H9 (cell line): ENCODE measurements at regions not wholly inside any gene's neighbourhood (a gene's known extent, or its start where the extent isn't known, plus 50 kb on each side); places are given as distances from the start of the nearest gene placed in this dataset.
A peak's percentile ranks its signal among the peaks of the same experiment; 100 is the strongest.

Experiments used
- DNase-seq: peaks from one replicate; pipeline ENCODE4 v3.0.0-alpha.2; 2017
- H2AFZ ChIP-seq: one replicate; pipeline ENCODE4 v1.6.1; 2013; ENCODE audit warnings: mild to moderate bottlenecking, low read length, control low read depth, moderate library complexity
- H2AK5ac ChIP-seq: 2 replicates; pipeline ENCODE4 v1.6.1; 2013; ENCODE audit warnings: low read length, control low read depth, mixed read lengths; ENCODE audit not compliant: insufficient read length
- H2BK120ac ChIP-seq: one replicate; pipeline ENCODE4 v1.6.1; 2013; ENCODE audit warnings: low read depth, mild to moderate bottlenecking, low read length, control low read depth, inconsistent platforms; ENCODE audit not compliant: poor library complexity, severe bottlenecking
- H2BK12ac ChIP-seq: 2 replicates; pipeline ENCODE4 v1.6.1; 2013; ENCODE audit warnings: low read length, control low read depth, mixed read lengths, low read depth; ENCODE audit not compliant: insufficient read length
- H2BK15ac ChIP-seq: 2 replicates; pipeline ENCODE4 v1.6.1; 2013; ENCODE audit warnings: low read depth, low read length, control low read depth
- H2BK20ac ChIP-seq: one replicate; pipeline ENCODE4 v1.6.1; 2013; ENCODE audit warnings: low read depth, mild to moderate bottlenecking, low read length, control low read depth, inconsistent platforms; ENCODE audit not compliant: poor library complexity, severe bottlenecking
- H2BK5ac ChIP-seq: 2 replicates; pipeline ENCODE4 v1.6.1; 2013; ENCODE audit warnings: low read length, control low read depth, mixed read lengths; ENCODE audit not compliant: insufficient read length
- H3K14ac ChIP-seq: 2 replicates; pipeline ENCODE4 v1.6.1; 2013; ENCODE audit warnings: low read length, control low read depth; ENCODE audit not compliant: insufficient read depth
- H3K18ac ChIP-seq: 2 replicates; pipeline ENCODE4 v1.6.1; 2013; ENCODE audit warnings: low read depth, mild to moderate bottlenecking, mixed read lengths, low read length, control low read depth; ENCODE audit not compliant: insufficient read length
- H3K23ac ChIP-seq: 2 replicates; pipeline ENCODE4 v1.6.1; 2013; ENCODE audit warnings: low read length, control low read depth, mixed read lengths, low read depth; ENCODE audit not compliant: insufficient read length
- H3K23me2 ChIP-seq: 2 replicates; pipeline ENCODE4 v1.6.1; 2013; ENCODE audit warnings: low read depth, mild to moderate bottlenecking, mixed read lengths, low read length, control low read depth; ENCODE audit not compliant: insufficient read length, poor library complexity, severe bottlenecking
- H3K27ac ChIP-seq: 2 replicates; pipeline ENCODE4 v1.5.1; 2013; ENCODE audit warnings: low read length, control low read depth, mixed read lengths, low read depth; ENCODE audit not compliant: insufficient read length
- H3K27me3 ChIP-seq: 2 replicates; pipeline ENCODE4 v1.6.1; 2013; ENCODE audit warnings: low read length, control low read depth, inconsistent platforms; ENCODE audit not compliant: insufficient read depth
- H3K4ac ChIP-seq: 2 replicates; pipeline ENCODE4 v1.6.1; 2013; ENCODE audit warnings: low read depth, mild to moderate bottlenecking, control low read depth, inconsistent platforms, low read length, moderate library complexity
- H3K4me1 ChIP-seq: 2 replicates; pipeline ENCODE4 v1.6.1; 2013; ENCODE audit warnings: low read length, control low read depth, inconsistent platforms; ENCODE audit not compliant: insufficient read depth
- H3K4me2 ChIP-seq: 2 replicates; pipeline ENCODE4 v1.6.1; 2013; ENCODE audit warnings: low read length, control low read depth, mixed read lengths; ENCODE audit not compliant: insufficient read length, insufficient read depth
- H3K56ac ChIP-seq: 2 replicates; pipeline ENCODE4 v1.6.1; 2013; ENCODE audit warnings: low read depth, mild to moderate bottlenecking, mixed read lengths, low read length, control low read depth; ENCODE audit not compliant: insufficient read length
- H3K79me1 ChIP-seq: 2 replicates; pipeline ENCODE4 v1.6.1; 2013; ENCODE audit warnings: low read depth, mild to moderate bottlenecking, moderate library complexity, low read length, control low read depth, inconsistent platforms; ENCODE audit not compliant: insufficient read depth, poor library complexity, severe bottlenecking
- H3K79me2 ChIP-seq: 2 replicates; pipeline ENCODE4 v1.6.1; 2013; ENCODE audit warnings: low read length, control low read depth, inconsistent platforms; ENCODE audit not compliant: insufficient read depth
- H3K9ac ChIP-seq: 2 replicates; pipeline ENCODE4 v1.6.1; 2013; ENCODE audit warnings: low read length, control low read depth, mixed read lengths; ENCODE audit not compliant: insufficient read length; ENCODE audit errors: extremely low read depth
- H3K9me3 ChIP-seq: one replicate; pipeline ENCODE4 v1.6.1; 2013; ENCODE audit warnings: low read depth, low read length, inconsistent platforms; ENCODE audit not compliant: control insufficient read depth
- H3T11ph ChIP-seq: one replicate; pipeline ENCODE4 v1.6.1; 2013; ENCODE audit warnings: mild to moderate bottlenecking, low read length, control low read depth, inconsistent platforms
- H4K20me1 ChIP-seq: one replicate; pipeline ENCODE4 v1.6.1; 2013; ENCODE audit not compliant: control insufficient read depth, insufficient read length, insufficient read depth
- H4K5ac ChIP-seq: 2 replicates; pipeline ENCODE4 v1.6.1; 2013; ENCODE audit warnings: low read depth, mild to moderate bottlenecking, mixed read lengths, low read length, control low read depth; ENCODE audit not compliant: insufficient read length
- H4K8ac ChIP-seq: replicated peaks from 2 replicates; pipeline ENCODE4 v1.6.1; 2013; ENCODE audit warnings: low read length, control low read depth, mixed read lengths, low read depth; ENCODE audit not compliant: insufficient read length
- H4K91ac ChIP-seq: 2 replicates; pipeline ENCODE4 v1.6.1; 2013; ENCODE audit warnings: low read depth, mild to moderate bottlenecking, moderate library complexity, mixed read lengths, low read length, control low read depth; ENCODE audit not compliant: insufficient read length
- H3K27ac Mint-ChIP-seq, 3 experiments: 2 replicates in 2 of 3; 3 replicates in 1 of 3; pipeline ENCODE4 v1.8.0; 2020 to 2021; ENCODE audit warnings: mixed read lengths in 3 of 3, mild to moderate bottlenecking in 1 of 3, moderate library complexity in 1 of 3
- H3K27me3 Mint-ChIP-seq: 2 replicates; pipeline ENCODE4 v1.8.0; 2021; ENCODE audit warnings: low read depth, mild to moderate bottlenecking, moderate library complexity, mixed read lengths
- H3K36me3 Mint-ChIP-seq, 3 experiments: 2 replicates in 2 of 3; 3 replicates in 1 of 3; pipeline ENCODE4 v1.8.0; 2020 to 2021; ENCODE audit warnings: low read depth in 3 of 3, mixed read lengths in 3 of 3; ENCODE audit not compliant: insufficient read depth in 1 of 3
- H3K4me1 Mint-ChIP-seq, 2 experiments: 2 replicates each; pipeline ENCODE4 v1.8.0; 2020; ENCODE audit warnings: mixed read lengths in 2 of 2
- H3K4me3 Mint-ChIP-seq, 2 experiments: 2 replicates in 1 of 2; 3 replicates in 1 of 2; pipeline ENCODE4 v1.8.0; 2020 to 2021; ENCODE audit warnings: mild to moderate bottlenecking in 2 of 2, mixed read lengths in 2 of 2, moderate library complexity in 1 of 2
- H3K9me3 Mint-ChIP-seq, 2 experiments: 2 replicates in 1 of 2; 3 replicates in 1 of 2; pipeline ENCODE4 v1.8.0; 2020; ENCODE audit warnings: mild to moderate bottlenecking in 2 of 2, mixed read lengths in 2 of 2, moderate library complexity in 1 of 2
- WGBS: extraction: QIAGEN DNeasy Blood & Tissue Kit; methylation state at CpG from one replicate; pipeline ENCODE4 v1.1.7; 2013; ENCODE audit warnings: missing lambda C conversion rate, low lambda C conversion rate, mixed read lengths; ENCODE audit not compliant: insufficient read length; ENCODE audit errors: extremely low coverage; 5-methylcytosine and 5-hydroxymethylcytosine counted together
- TF ChIP-seq, protein P1 (sequence below): fragments of 200-600 bp; sonication (generic); conservative IDR thresholded peaks from 3 replicates; pipeline ENCODE4 v1.8.0; 2021; ENCODE audit warnings: antibody characterized with exemption, mild to moderate bottlenecking

GRCh38 chr7:121620206-121620605 is 224.1 kb upstream of the FAM3C start:
- Histone ChIP-seq H3K23me2 (no peaks in the 10 kb centered on the region), H2BK20ac (no peak overlapping the region), H3K9me3 (no peaks in the 10 kb centered on the region), H3K14ac (no peak overlapping the region), H3K18ac (no peak overlapping the region), H3K9ac (no peak overlapping the region), H2AK5ac (no peak overlapping the region), H2BK120ac (no peak overlapping the region), H3K79me2 (no peaks in the 10 kb centered on the region), H3K4ac (no peak overlapping the region), H3K56ac (no peak overlapping the region), H2BK12ac (no peak overlapping the region), H4K20me1 (no peaks in the 10 kb centered on the region), H4K91ac (no peak overlapping the region), H3K23ac (no peak overlapping the region), H4K8ac (no peak overlapping the region), H2BK5ac (no peak overlapping the region), H4K5ac (no peak overlapping the region), H3T11ph (no peak overlapping the region), H2BK15ac (no peak overlapping the region), H2AFZ (no peak overlapping the region), H3K27me3 (no peaks in the 10 kb centered on the region), H3K4me1 (no peaks in the 10 kb centered on the region; the same call in 1 of the 2 replicates), H3K79me1 (no peaks in the 10 kb centered on the region), H3K4me2 (no peak overlapping the region), H3K27ac (no peak overlapping the region)
- H3K4me3 Mint-ChIP-seq = no peak overlapping the region; a peak in 1 of 5 replicates
- H3K36me3 Mint-ChIP-seq = peaks cover 7 to 9% (median 8%) of the 10 kb centered on the region in 3 experiments
- H3K27me3 Mint-ChIP-seq = no peaks in the 10 kb centered on the region; the same call in 1 of the 2 replicates
- peak overlapping the region in 2 of 3 experiments; percentile 28 to 90; a peak in 2 of 7 replicates for H3K27ac Mint-ChIP-seq
- DNase-seq = no peak
- WGBS = no CpG with 5 or more reads among the region's 3 CpGs
- TF ChIP-seq, protein P1, sequence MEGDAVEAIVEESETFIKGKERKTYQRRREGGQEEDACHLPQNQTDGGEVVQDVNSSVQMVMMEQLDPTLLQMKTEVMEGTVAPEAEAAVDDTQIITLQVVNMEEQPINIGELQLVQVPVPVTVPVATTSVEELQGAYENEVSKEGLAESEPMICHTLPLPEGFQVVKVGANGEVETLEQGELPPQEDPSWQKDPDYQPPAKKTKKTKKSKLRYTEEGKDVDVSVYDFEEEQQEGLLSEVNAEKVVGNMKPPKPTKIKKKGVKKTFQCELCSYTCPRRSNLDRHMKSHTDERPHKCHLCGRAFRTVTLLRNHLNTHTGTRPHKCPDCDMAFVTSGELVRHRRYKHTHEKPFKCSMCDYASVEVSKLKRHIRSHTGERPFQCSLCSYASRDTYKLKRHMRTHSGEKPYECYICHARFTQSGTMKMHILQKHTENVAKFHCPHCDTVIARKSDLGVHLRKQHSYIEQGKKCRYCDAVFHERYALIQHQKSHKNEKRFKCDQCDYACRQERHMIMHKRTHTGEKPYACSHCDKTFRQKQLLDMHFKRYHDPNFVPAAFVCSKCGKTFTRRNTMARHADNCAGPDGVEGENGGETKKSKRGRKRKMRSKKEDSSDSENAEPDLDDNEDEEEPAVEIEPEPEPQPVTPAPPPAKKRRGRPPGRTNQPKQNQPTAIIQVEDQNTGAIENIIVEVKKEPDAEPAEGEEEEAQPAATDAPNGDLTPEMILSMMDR = no peak
- peaks cover 16 to 30% of the 10 kb centered on the region in 2 experiments for H3K4me1 Mint-ChIP-seq
- H3K9me3 Mint-ChIP-seq = peaks cover 9 to 19% of the 10 kb centered on the region in 2 experiments
